ENCODE measurements at regions not wholly inside any gene's neighbourhood (a gene's known extent, or its start where the extent isn't known, plus 50 kb on each side); places are given as distances from the start of the nearest gene placed in this dataset.
"Not testable (repeated sequence)": the region's sequence is repeated elsewhere in the genome, so short reads cannot be mapped to it uniquely, and the experiment has no call there.

DNA sequence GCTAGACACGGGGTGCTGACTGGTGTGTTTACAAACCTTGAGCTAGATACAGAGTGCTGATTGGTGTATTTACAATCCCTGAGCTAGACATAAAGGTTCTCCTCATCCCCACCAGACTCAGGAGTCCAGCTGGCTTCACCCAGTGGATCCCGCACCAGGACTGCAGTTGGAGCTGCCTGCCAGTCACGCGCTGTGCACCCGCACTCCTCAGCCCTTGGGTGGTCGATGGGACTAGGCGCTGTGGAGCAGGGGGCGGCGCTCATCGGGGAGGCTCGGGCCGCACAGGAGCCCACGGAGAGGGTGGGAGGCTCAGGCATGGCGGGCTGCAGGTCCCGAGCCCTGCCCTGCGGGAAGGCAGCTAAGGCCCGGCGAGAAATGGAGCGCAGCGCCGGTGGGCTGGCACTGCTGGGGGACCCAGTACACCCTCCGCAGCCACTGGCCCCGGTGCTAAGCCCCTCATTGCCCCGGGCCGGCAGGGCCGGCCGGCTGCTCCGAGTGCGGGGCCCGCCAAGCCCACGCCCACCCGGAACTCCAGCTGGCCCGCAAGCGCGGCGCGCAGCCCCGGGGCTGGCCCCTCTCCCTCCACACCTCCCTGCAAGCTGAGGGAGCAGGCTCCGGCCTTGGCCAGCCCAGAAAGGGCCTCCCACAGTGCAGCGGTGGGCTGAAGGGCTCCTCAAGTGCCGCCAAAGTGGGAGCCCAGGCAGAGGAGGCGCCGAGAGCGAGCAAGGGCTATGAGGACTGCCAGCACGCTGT, 406.4 kb downstream of the HLX start:
- not testable (repeated sequence) for TF ChIP-seq CTCF (conservative IDR thresholded peaks at IDR 0.05; ENCODE audit: low read depth, low read length); EZH2 (IDR thresholded peaks at IDR 0.05; ENCODE audit: low read length, unreplicated experiment); EZH2phosphoT487 (IDR thresholded peaks at IDR 0.05; ENCODE audit: borderline replicate concordance, low read length)

Measured in PC-3 (cell line).